Lung (tissue), 11 donors: ENCODE measurements at regions not wholly inside any gene's neighbourhood (a gene's known extent, or its start where the extent isn't known, plus 50 kb on each side); places are given as distances from the start of the nearest gene placed in this dataset.

Experiments used
- ATAC-seq: fragments of 200-7000 bp; cut with Tn5 transposase; one replicate; pipeline ENCODE4 v1.9.1; 2020; ENCODE audit warnings: moderate number of reproducible peaks; ENCODE audit not compliant: insufficient read depth, low FRiP score
- DNase-seq, 3 donors: peaks; one replicate each; pipeline ENCODE4 v3.0.0-alpha.2; 2013 to 2017
- H3K27ac ChIP-seq, 2 donors: one replicate each; pipeline ENCODE4 v1.5.1; 2013; ENCODE audit warnings: mild to moderate bottlenecking in 2 of 2, moderate library complexity in 2 of 2, control low read depth in 1 of 2, inconsistent platforms in 1 of 2, low read depth in 1 of 2, low read length in 1 of 2
- H3K27me3 ChIP-seq, 3 donors: one replicate each; pipeline ENCODE4 v1.5.1; 2013; ENCODE audit warnings: low read length in 2 of 3; ENCODE audit not compliant: control insufficient read depth in 3 of 3, insufficient read depth in 3 of 3
- H3K36me3 ChIP-seq, 4 donors: one replicate each; pipeline ENCODE4 v1.5.1; 2013; ENCODE audit warnings: low read length in 4 of 4, mild to moderate bottlenecking in 1 of 4, moderate library complexity in 1 of 4; ENCODE audit not compliant: control insufficient read depth in 4 of 4, insufficient read depth in 4 of 4
- H3K4me1 ChIP-seq, 5 donors: one replicate each; pipeline ENCODE4 v1.5.1; 2013; ENCODE audit warnings: low read length in 5 of 5, mild to moderate bottlenecking in 2 of 5, moderate library complexity in 1 of 5; ENCODE audit not compliant: control insufficient read depth in 5 of 5, insufficient read depth in 5 of 5
- H3K4me3 ChIP-seq: one replicate; pipeline ENCODE4 v1.5.1; 2013; ENCODE audit warnings: mild to moderate bottlenecking, control low read depth, moderate library complexity
- H3K9ac ChIP-seq, 2 donors: one replicate each; pipeline ENCODE4 v1.5.1; 2013; ENCODE audit warnings: low read length in 2 of 2, control low read depth in 1 of 2; ENCODE audit not compliant: insufficient read depth in 1 of 2
- H3K9me3 ChIP-seq, 4 donors: one replicate each; pipeline ENCODE4 v1.5.1; 2013; ENCODE audit warnings: low read length in 3 of 4, mild to moderate bottlenecking in 1 of 4, moderate library complexity in 1 of 4; ENCODE audit not compliant: control insufficient read depth in 4 of 4, insufficient read depth in 3 of 4
- WGBS, 2 donors: extraction: QIAGEN DNeasy Blood & Tissue Kit; methylation state at CpG; one replicate each; pipeline ENCODE4 v1.1.7; 2013; 5-methylcytosine and 5-hydroxymethylcytosine counted together
- TF ChIP-seq, protein P1 (sequence below): IDR thresholded peaks from 2 replicates; pipeline ENCODE4 v1.5.1; 2012; ENCODE audit warnings: mild to moderate bottlenecking; ENCODE audit errors: control extremely low read depth, extremely low read depth
- donor health status: control.
- donor health status: control.
- donor health status: Bipolar disorder and iron deficiency.
- donor health status: healthy.
- donor health status: DM: yes; HTN: yes; CAD: no.

GRCh38 chr10:107480781-107481180, 316.3 kb upstream of the SORCS1 start:
- Histone ChIP-seq H3K4me3 (no peak overlapping the region), H3K9me3 (peaks cover 0 to 3% (median 0%) of the 10 kb centered on the region in 4 donors), H3K4me1 (no peaks in the 10 kb centered on the region), H3K9ac (no peak overlapping the region), H3K36me3 (no peaks in the 10 kb centered on the region), H3K27ac (no peak overlapping the region), H3K27me3 (no peaks in the 10 kb centered on the region)
- TF ChIP-seq, protein P1, sequence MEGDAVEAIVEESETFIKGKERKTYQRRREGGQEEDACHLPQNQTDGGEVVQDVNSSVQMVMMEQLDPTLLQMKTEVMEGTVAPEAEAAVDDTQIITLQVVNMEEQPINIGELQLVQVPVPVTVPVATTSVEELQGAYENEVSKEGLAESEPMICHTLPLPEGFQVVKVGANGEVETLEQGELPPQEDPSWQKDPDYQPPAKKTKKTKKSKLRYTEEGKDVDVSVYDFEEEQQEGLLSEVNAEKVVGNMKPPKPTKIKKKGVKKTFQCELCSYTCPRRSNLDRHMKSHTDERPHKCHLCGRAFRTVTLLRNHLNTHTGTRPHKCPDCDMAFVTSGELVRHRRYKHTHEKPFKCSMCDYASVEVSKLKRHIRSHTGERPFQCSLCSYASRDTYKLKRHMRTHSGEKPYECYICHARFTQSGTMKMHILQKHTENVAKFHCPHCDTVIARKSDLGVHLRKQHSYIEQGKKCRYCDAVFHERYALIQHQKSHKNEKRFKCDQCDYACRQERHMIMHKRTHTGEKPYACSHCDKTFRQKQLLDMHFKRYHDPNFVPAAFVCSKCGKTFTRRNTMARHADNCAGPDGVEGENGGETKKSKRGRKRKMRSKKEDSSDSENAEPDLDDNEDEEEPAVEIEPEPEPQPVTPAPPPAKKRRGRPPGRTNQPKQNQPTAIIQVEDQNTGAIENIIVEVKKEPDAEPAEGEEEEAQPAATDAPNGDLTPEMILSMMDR = no peak
- no peak for DNase-seq
- ATAC-seq = no peak

GRCh38 chr10:107477266-107477665, 312.8 kb upstream of the SORCS1 start:
- peaks cover 0 to 3% (median 0%) of the 10 kb centered on the region in 4 donors for H3K9me3 ChIP-seq
- no peak overlapping the region for H3K27ac ChIP-seq
- TF ChIP-seq, protein P1 = no peak
- DNase-seq (no peak), ATAC-seq (no peak)
- no peaks in the 10 kb centered on the region for H3K36me3 ChIP-seq
- H3K4me1 ChIP-seq = no peaks in the 10 kb centered on the region
- no peak overlapping the region for H3K9ac ChIP-seq
- no peaks in the 10 kb centered on the region for H3K27me3 ChIP-seq
- no peak overlapping the region for H3K4me3 ChIP-seq

- no peaks in the 10 kb centered on the region for H3K36me3 ChIP-seq
- ATAC-seq = no peak
- H3K4me1 ChIP-seq = no peaks in the 10 kb centered on the region
- H3K27me3 ChIP-seq = no peaks in the 10 kb centered on the region
- H3K4me3 ChIP-seq = no peak overlapping the region
- no peak overlapping the region for H3K9ac ChIP-seq
- TF ChIP-seq, protein P1 = no peak
- WGBS, 2 donors = 72 to 75% methylated on average over 2 of the region's 2 CpGs
- peak in 2 of 3 donors; percentile 2 to 19 for DNase-seq
- no peak overlapping the region for H3K27ac ChIP-seq
- no peaks in the 10 kb centered on the region for H3K9me3 ChIP-seq
Observed at GRCh38 chr10:107476408-107476807, 311.9 kb upstream of the SORCS1 start.

- Histone ChIP-seq H3K4me1 (no peaks in the 10 kb centered on the region), H3K27ac (no peak overlapping the region), H3K9me3 (no peaks in the 10 kb centered on the region), H3K36me3 (no peaks in the 10 kb centered on the region), H3K9ac (no peak overlapping the region), H3K27me3 (no peaks in the 10 kb centered on the region), H3K4me3 (no peak overlapping the region)
- ATAC-seq (no peak), DNase-seq (no peak)
- WGBS, 2 donors = 81 to 91% methylated on average over 1 of the region's 1 CpG
- TF ChIP-seq, protein P1 = no peak
Observed at GRCh38 chr10:107474650-107475049, 310.1 kb upstream of the SORCS1 start.
